WTC11 (cell line): ENCODE measurements at regions not wholly inside any gene's neighbourhood (a gene's known extent, or its start where the extent isn't known, plus 50 kb on each side); places are given as distances from the start of the nearest gene placed in this dataset.

Source experiments
- ATAC-seq: fragments of 200-7000 bp; cut with Tn5 transposase; 2 replicates; pipeline ENCODE4 v1.10.0; 2021; ENCODE audit warnings: mild to moderate bottlenecking, moderate library complexity
- CTCF ChIA-PET: fragments of 300-600 bp; sonication (Branson Sonifier 250); formaldehyde crosslinking; loops from one replicate; lab custom pipeline; 2021; ENCODE audit warnings: antibody characterized with exemption; lab: Charles Lee
- POLR2A ChIA-PET: fragments of 350-600 bp; sonication (Branson Sonifier 250); formaldehyde crosslinking; loops from one replicate; lab custom pipeline; 2021; ENCODE audit warnings: antibody characterized with exemption; lab: Charles Lee
- DNase-seq: peaks from one replicate; pipeline ENCODE4 v3.0.0; 2021; ENCODE audit warnings: low spot score
- H3K27ac Mint-ChIP-seq: 2 replicates; pipeline ENCODE4 v1.8.0; 2021; ENCODE audit warnings: mixed read lengths
- H3K27me3 Mint-ChIP-seq: 2 replicates; pipeline ENCODE4 v1.8.0; 2021; ENCODE audit warnings: low read depth, mild to moderate bottlenecking, moderate library complexity, mixed read lengths
- H3K36me3 Mint-ChIP-seq: 2 replicates; pipeline ENCODE4 v1.8.0; 2021; ENCODE audit warnings: mixed read lengths
- H3K4me1 Mint-ChIP-seq: 2 replicates; pipeline ENCODE4 v1.8.0; 2022; ENCODE audit warnings: mixed read lengths
- H3K4me3 Mint-ChIP-seq: 2 replicates; pipeline ENCODE4 v1.8.0; 2021; ENCODE audit warnings: mild to moderate bottlenecking, moderate library complexity, mixed read lengths
- H3K9me3 Mint-ChIP-seq: 2 replicates; pipeline ENCODE4 v1.8.0; 2021; ENCODE audit warnings: mixed read lengths
- AR ChIP-seq: fragments of 250-450 bp; sonication (Bioruptor Pico); IDR thresholded peaks from 2 replicates; pipeline ENCODE4 v1.9.0; 2021; ENCODE audit warnings: mild to moderate bottlenecking
- CBFB ChIP-seq: sonication (generic); formaldehyde crosslinking; IDR thresholded peaks from 2 replicates; pipeline ENCODE4 v1.8.1; 2022; ENCODE audit warnings: mild to moderate bottlenecking, low read depth, missing genetic modification reagents
- CREM ChIP-seq: sonication (generic); formaldehyde crosslinking; IDR thresholded peaks from 2 replicates; pipeline ENCODE4 v1.8.1; 2022; ENCODE audit warnings: mild to moderate bottlenecking, missing genetic modification reagents, moderate library complexity
- ETV6 ChIP-seq: sonication (generic); formaldehyde crosslinking; IDR thresholded peaks from 2 replicates; pipeline ENCODE4 v1.8.1; 2022; ENCODE audit warnings: mild to moderate bottlenecking, missing genetic modification reagents
- FOXJ3 ChIP-seq: sonication (generic); formaldehyde crosslinking; IDR thresholded peaks from 2 replicates; pipeline ENCODE4 v1.9.0; 2021; ENCODE audit warnings: missing genetic modification reagents, mild to moderate bottlenecking, borderline replicate concordance
- GRHL2 ChIP-seq: fragments of 250-450 bp; sonication (Bioruptor Pico); IDR thresholded peaks from 2 replicates; pipeline ENCODE4 v1.8.0; 2022; ENCODE audit warnings: mild to moderate bottlenecking, moderate library complexity; ENCODE audit not compliant: insufficient replicate concordance, severe bottlenecking
- HMGA2 ChIP-seq: fragments of 250-450 bp; sonication (Bioruptor Pico); IDR thresholded peaks from 2 replicates; pipeline ENCODE4 v1.4.0; 2021; ENCODE audit warnings: mild to moderate bottlenecking, moderate library complexity
- JUN ChIP-seq: sonication (generic); formaldehyde crosslinking; IDR thresholded peaks from 2 replicates; pipeline ENCODE4 v1.8.0; 2023; ENCODE audit warnings: mild to moderate bottlenecking, missing genetic modification reagents
- MAX ChIP-seq: sonication (generic); formaldehyde crosslinking; IDR thresholded peaks from 2 replicates; pipeline ENCODE4 v1.8.0; 2022; ENCODE audit warnings: mild to moderate bottlenecking, missing genetic modification reagents
- MLX ChIP-seq: sonication (generic); formaldehyde crosslinking; IDR thresholded peaks from 2 replicates; pipeline ENCODE4 v1.8.1; 2023; ENCODE audit warnings: mild to moderate bottlenecking, missing genetic modification reagents, moderate library complexity
- MXD4 ChIP-seq: fragments of 250-450 bp; sonication (Bioruptor Pico); IDR thresholded peaks from 2 replicates; pipeline ENCODE4 v1.8.0; 2021; ENCODE audit warnings: mild to moderate bottlenecking, moderate library complexity, borderline replicate concordance
- NFATC4 ChIP-seq: fragments of 250-450 bp; sonication (Bioruptor Pico); IDR thresholded peaks from 2 replicates; pipeline ENCODE4 v1.9.0; 2021; ENCODE audit warnings: mild to moderate bottlenecking
- NR1H2 ChIP-seq: sonication (generic); formaldehyde crosslinking; IDR thresholded peaks from 2 replicates; pipeline ENCODE4 v1.9.0; 2021; ENCODE audit warnings: mild to moderate bottlenecking, moderate library complexity, missing genetic modification reagents
- RELA ChIP-seq: sonication (generic); formaldehyde crosslinking; IDR thresholded peaks from 2 replicates; pipeline ENCODE4 v1.8.1; 2022; ENCODE audit warnings: missing genetic modification reagents, mild to moderate bottlenecking, borderline replicate concordance
- SMAD3 ChIP-seq: sonication (generic); formaldehyde crosslinking; IDR thresholded peaks from 2 replicates; pipeline ENCODE4 v1.8.0; 2022; ENCODE audit warnings: missing genetic modification reagents, mild to moderate bottlenecking, borderline replicate concordance
- SOX15 ChIP-seq: fragments of 250-450 bp; sonication (Bioruptor Pico); IDR thresholded peaks from 2 replicates; pipeline ENCODE4 v1.9.0; 2021; ENCODE audit warnings: mild to moderate bottlenecking
- ZMAT4 ChIP-seq: fragments of 250-450 bp; sonication (Bioruptor Pico); IDR thresholded peaks from 2 replicates; pipeline ENCODE4 v1.9.0; 2021; ENCODE audit warnings: mild to moderate bottlenecking
- ZNF281 ChIP-seq: sonication (generic); formaldehyde crosslinking; IDR thresholded peaks from 2 replicates; pipeline ENCODE4 v1.8.0; 2023; ENCODE audit warnings: mild to moderate bottlenecking, missing genetic modification reagents
- ZNF317 ChIP-seq: sonication (generic); formaldehyde crosslinking; IDR thresholded peaks from 2 replicates; pipeline ENCODE4 v1.8.1; 2023; ENCODE audit warnings: low read depth, mild to moderate bottlenecking, moderate library complexity, missing genetic modification reagents, borderline replicate concordance
- TF ChIP-seq, protein P1 (sequence below): sonication (generic); formaldehyde crosslinking; IDR thresholded peaks from 2 replicates; pipeline ENCODE4 v1.8.1; 2023; ENCODE audit warnings: mild to moderate bottlenecking, missing genetic modification reagents

DNA sequence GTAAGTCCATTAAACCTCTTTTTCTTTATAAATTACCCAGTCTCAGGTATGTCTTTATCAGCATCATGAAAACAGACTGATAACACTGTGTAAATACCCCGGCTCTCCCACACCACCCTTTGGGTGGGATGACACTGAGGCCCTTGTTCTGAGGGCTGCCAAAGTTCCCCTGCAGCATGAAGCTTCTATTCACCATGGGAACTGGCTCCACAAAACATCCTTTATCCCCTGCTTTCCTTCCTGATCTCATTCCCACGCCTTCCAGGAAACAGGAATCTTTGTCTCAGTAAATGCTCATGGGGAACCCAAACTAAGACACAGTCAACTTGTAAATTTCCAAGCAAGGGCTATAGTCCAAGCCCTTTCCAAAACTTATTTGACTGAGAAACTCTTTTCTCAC lies 88.4 kb downstream of the ABCC12 start:
- TF ChIP-seq NFATC4 (CRISPR knock-in tag) (no peak), SMAD3 (CRISPR knock-in tag) (no peak), ETV6 (no peak), JUN (CRISPR knock-in tag) (no peak), CREM (CRISPR knock-in tag) (no peak), SOX15 (CRISPR knock-in tag) (no peak)
- Mint-ChIP-seq H3K4me1 (peaks cover 2% of the 10 kb centered on the region; the same call in 1 of the 2 replicates), H3K27ac (no peak overlapping the region), H3K36me3 (no peaks in the 10 kb centered on the region; the same call in 1 of the 2 replicates), H3K4me3 (no peak overlapping the region), H3K9me3 (peaks cover 15% of the 10 kb centered on the region), H3K27me3 (no peaks in the 10 kb centered on the region)
- POLR2A ChIA-PET: no interaction called here
- CTCF ChIA-PET: interaction anchor here (0.7 kb wide), 1 partner anchor 12 kb away, joined by 5 read pairs; no protein-coding TSS in a partner anchor
- DNase-seq (no peak), ATAC-seq (no peak)

DNA sequence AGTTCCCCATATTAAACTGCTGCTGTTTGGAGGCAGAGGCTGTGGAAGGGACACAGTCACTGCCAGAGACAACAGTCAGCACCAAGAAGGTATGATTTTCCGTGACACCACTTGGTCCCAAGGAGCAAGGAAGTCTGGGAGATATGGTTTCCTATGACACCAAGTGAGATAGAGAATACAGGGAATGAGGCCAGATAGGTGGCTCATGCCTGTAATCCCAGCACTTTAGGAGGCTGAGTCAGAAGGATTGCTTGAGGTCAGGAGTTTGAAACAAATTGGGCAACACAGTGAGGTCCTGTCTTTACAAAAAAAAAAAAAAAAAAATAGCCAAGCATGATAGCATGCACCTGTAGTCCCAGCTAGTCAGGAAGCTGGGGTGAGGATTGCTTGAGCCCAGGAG lies 90.8 kb downstream of the ABCC12 start:
- H3K27me3 Mint-ChIP-seq: no peaks in the 10 kb centered on the region
- H3K9me3 Mint-ChIP-seq: peaks cover 14% of the 10 kb centered on the region
- TF ChIP-seq SMAD3 (CRISPR knock-in tag) (no peak), MLX (CRISPR knock-in tag) (no peak), CBFB (CRISPR knock-in tag) (no peak), NR1H2 (CRISPR knock-in tag) (no peak), ZNF281 (no peak), RELA (CRISPR knock-in tag) (no peak), JUN (CRISPR knock-in tag) (no peak), GRHL2 (no peak), HMGA2 (CRISPR knock-in tag) (no peak), MAX (CRISPR knock-in tag) (no peak)
- no peaks in the 10 kb centered on the region; the same call in 1 of the 2 replicates for H3K36me3 Mint-ChIP-seq
- ATAC-seq: no peak
- DNase-seq: no peak
- ChIA-PET POLR2A (interaction anchor here (0.5 kb wide), 1 partner anchor 286 kb away, joined by 3 read pairs; no protein-coding TSS in a partner anchor), CTCF (interaction anchor here (0.7 to 1.1 kb wide), 2 partner anchors 10 to 1027 kb away, joined by 3 to 5 read pairs; no protein-coding TSS in a partner anchor)
- H3K4me3 Mint-ChIP-seq: no peak overlapping the region
- no peak overlapping the region for H3K27ac Mint-ChIP-seq
- peaks cover 2% of the 10 kb centered on the region; the same call in 1 of the 2 replicates for H3K4me1 Mint-ChIP-seq

DNA sequence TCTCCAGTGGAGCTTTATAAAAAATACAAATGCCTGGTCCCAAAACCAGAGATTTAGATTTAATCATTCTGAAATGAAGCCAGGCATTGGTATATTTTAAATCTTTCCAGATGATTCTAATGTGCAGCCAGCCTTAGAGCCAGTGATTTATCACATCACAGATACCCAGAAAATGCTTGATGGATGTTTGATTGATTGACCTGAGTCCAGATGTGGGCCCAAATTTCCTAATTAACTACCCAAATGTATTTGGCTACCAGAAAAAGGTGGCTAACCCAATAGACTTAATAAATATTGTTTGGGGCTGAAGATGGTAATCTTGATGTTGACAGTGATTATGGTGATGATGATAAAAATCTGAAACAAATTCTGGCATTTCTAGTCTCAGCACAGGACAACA lies 93.1 kb downstream of the ABCC12 start:
- no peak overlapping the region for H3K4me3 Mint-ChIP-seq
- no peak overlapping the region for H3K27ac Mint-ChIP-seq
- ChIA-PET CTCF (no interaction called here), POLR2A (no interaction called here)
- no peaks in the 10 kb centered on the region for H3K27me3 Mint-ChIP-seq
- peaks cover 12% of the 10 kb centered on the region for H3K9me3 Mint-ChIP-seq
- H3K4me1 Mint-ChIP-seq: peaks cover 2% of the 10 kb centered on the region; the same call in 1 of the 2 replicates
- peaks cover 4% of the 10 kb centered on the region for H3K36me3 Mint-ChIP-seq
- DNase-seq (no peak), ATAC-seq (no peak)
- TF ChIP-seq RELA (CRISPR knock-in tag) (no peak), FOXJ3 (CRISPR knock-in tag) (no peak), MXD4 (CRISPR knock-in tag) (no peak), ZNF317 (CRISPR knock-in tag) (no peak), AR (CRISPR knock-in tag) (no peak), ZMAT4 (CRISPR knock-in tag) (no peak)
- TF ChIP-seq, protein P1, sequence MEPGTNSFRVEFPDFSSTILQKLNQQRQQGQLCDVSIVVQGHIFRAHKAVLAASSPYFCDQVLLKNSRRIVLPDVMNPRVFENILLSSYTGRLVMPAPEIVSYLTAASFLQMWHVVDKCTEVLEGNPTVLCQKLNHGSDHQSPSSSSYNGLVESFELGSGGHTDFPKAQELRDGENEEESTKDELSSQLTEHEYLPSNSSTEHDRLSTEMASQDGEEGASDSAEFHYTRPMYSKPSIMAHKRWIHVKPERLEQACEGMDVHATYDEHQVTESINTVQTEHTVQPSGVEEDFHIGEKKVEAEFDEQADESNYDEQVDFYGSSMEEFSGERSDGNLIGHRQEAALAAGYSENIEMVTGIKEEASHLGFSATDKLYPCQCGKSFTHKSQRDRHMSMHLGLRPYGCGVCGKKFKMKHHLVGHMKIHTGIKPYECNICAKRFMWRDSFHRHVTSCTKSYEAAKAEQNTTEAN (CRISPR knock-in tag): no peak
